ENCODE measurements at regions not wholly inside any gene's neighbourhood (a gene's known extent, or its start where the extent isn't known, plus 50 kb on each side); places are given as distances from the start of the nearest gene placed in this dataset.

DNA sequence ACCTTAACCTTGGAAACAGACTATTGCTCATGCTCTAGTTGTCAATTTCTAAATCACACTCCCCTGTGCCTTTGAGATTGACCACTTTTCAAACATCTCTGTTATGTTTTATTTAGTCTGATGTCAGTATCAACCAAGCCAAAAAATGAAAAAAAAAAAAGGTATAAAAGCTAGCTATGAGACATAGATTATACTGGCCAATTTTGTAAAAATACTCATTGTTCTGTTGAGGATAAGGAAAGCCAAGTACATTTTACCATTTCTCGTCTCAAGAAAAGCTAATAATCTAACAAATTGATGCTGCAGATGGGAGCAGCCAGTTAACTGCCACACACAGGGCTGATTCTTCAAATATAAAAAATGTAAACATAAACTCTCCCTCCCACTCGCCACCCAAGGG, 572.6 kb upstream of the KLF12 start:
- no peak for DNase-seq

DNA sequence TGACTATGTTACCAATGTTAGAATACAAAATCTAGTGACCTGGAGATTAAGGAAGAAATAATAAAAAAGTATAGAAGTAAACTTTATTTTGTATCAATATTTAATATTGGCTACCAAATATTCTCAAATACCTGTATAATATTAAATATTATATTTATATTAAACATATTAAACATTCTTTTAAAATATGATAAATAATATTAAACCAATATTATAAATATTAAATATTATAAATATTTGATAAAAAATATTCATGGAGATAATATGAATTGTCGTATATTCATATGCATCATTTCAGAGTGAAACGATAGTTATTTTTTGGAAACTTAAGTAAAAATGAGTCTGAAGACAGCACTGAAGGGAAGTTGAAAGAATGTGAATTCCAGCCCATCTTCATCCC, 571.2 kb upstream of the KLF12 start:
- DNase-seq = no peak

- no peak for DNase-seq
These were observed 569.7 kb upstream of the KLF12 start for GRCh38 chr13:74703855-74704387.

GRCh38 chr13:74696148-74696922, 562.1 kb upstream of the KLF12 start:
- DNase-seq = no peak

- DNase-seq = no peak
These were observed 561.0 kb upstream of the KLF12 start for GRCh38 chr13:74695021-74695800.

DNA sequence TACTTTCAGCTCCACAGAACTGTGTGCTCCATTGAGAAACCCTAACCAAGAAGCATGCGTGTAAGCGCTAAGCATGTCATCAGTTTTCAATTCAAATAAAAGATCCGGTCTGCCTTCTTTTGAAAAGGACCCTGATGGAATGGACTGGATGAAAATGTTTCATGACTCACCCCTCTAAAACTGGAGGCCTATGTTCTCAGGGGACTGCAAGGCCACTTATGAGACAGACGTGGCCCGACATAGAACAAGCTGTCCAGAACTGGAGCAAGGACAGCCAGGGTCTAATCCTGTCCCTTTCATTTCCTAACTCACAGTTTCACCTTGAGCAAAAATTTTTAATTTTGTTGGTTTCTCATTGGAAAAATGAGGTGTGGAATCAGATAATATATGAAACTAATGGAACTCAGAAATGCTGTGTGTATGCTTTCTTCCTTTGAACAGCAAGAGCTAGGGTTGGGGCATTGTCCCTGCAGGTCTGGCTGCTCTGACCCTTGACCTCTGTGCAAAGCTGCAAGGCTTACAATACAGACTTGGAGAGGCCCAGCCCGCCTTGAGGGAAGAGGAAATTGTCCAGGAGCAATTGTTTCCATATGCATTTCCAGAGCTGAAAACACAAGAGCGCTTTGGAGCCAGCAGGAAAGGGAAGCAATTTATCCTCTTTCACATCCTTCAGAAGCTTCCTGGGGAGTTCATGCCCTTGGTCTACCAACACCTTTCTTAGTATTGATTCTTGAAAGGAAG, 553.4 kb upstream of the KLF12 start:
- DNase-seq = no peak

DNA sequence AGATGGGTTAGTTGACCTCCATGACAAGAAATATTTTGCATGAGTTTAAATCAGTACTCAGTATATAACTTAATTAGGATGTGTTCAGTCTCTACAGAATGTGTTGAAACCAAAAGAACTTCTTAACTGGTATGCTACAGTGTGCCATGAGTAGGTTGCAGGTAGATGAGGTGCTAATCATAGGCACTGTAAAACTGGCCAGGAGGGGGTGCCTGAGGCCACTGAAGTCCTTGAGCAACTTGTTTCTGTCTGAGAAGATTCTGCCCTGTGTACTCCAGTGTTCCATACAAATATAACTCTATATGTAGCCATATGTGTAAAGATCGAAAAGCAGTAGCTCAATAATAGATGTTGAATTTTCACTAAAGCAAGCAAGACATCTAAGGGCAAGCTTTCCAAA, 549.2 kb upstream of the KLF12 start:
- no peak for DNase-seq

DNA sequence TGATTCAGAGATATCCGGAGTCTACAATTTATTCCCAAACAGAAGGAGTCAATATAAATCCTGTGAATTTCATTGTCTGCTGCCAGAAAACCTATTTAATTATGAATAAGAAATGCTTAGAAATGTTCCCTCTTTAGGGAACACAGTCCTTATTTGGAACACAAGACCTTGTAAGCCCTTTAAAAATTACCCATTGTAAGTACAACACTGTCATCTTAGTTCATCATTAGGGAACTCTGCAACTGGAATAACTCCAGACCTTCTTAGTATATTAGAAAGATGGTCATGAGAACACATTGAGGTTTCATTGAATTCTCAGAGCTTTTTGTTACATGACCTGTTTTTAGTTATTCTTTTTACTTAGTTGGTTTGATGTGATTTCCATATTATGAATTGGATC, 548.5 kb upstream of the KLF12 start:
- DNase-seq = no peak

- DNase-seq = no peak
These were observed 547.7 kb upstream of the KLF12 start for GRCh38 chr13:74681891-74682290.

DNA sequence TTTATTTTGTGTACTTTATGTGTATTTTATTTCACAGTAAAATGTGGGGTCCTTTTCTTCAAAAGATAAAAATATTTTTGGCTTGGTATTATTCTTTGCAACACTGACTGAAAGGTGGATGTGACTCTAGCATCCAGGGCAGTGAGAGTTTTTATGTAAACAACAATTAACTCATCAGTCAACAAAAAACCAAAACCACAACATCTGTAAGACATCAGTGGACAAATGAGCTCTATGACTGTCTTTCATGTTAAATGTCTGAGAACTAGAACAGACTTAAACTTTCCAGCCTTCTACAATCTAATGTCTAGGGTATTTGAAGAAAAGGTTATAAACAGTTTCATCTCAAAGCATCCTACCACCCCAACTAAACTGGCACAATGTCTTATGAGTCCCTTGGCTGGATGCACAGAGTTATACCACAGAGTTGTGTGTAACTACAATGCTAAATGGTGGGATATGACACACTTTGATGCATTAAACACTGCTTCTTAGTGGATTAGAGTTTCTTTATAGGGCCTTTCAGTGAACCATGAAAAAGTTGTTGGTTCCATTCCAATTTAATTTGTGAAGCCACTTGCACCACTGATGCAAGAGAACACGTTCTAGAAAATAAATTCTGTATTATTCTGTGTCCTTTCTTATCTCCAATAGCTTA, 544.2 kb upstream of the KLF12 start:
- no peak for DNase-seq

DNA sequence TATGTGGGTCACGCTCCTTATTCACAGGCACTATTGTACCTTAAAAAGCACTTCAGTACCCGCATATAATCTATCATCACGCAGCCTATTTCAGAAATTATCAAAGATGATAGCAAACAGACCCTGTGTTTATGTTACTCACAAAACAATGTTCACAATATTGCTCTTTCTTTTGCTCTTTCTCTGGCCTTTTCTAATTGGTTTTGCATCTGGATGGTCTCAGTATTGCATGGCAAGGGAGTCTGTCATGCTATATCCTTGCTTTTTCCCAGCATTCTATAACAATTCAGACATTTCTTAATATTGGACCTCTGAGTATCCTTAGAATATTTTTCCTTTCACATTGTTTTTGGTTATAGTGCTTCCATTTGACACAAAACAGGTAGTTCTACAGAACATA, 541.8 kb upstream of the KLF12 start:
- no peak for DNase-seq

DNA sequence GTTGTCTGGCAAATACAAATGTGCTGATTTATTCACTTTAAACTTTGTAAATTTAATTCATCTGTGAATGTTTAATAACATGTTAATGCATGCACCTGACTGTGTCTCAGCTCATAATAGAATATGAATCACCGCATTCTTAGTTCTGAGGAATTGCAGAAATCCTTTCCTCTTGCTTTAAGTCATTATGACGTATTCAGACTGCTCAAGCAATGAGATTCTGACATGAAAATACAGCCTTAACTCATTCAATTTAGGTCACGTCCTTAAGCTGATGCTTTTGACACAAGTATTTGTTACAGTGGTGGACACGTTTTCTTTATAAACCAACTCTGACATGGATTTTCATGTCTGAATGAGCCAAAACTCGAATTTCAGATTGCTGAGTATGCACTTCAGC, 541.0 kb upstream of the KLF12 start:
- no peak for DNase-seq

- no peak for DNase-seq
These were observed 540.5 kb upstream of the KLF12 start for GRCh38 chr13:74674720-74675119.

- DNase-seq = no peak
These were observed 534.9 kb upstream of the KLF12 start for GRCh38 chr13:74669149-74669548.

DNA sequence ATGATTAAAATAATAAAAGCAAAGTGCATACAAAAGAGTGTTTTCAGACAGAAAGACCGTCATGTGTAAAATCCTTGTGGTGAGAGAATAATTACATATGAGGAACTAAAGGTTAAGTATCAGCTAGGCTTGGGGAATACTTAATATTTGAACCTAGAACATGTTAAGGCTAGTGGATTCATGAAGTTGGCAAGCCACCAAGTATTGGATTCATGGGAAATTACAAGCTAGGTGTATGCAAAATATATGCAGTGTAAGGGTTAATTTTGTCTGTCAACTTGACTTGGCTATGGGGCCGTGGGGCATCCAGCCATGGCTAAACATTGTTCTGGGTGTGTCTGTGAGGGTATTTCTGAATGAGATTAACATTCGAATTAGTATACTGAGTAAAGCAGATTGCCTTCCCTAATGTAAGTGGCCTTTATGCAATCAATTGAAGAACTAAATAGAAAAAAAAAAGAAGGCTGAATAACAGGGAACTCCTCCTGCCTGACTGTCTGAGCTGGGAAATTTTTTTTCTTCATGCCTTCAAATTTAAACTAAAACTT, 533.5 kb upstream of the KLF12 start:
- DNase-seq = no peak

- DNase-seq = no peak
These were observed 528.7 kb upstream of the KLF12 start for GRCh38 chr13:74662905-74663304.

GRCh38 chr13:74661851-74662250, 527.6 kb upstream of the KLF12 start:
- no peak for DNase-seq

DNA sequence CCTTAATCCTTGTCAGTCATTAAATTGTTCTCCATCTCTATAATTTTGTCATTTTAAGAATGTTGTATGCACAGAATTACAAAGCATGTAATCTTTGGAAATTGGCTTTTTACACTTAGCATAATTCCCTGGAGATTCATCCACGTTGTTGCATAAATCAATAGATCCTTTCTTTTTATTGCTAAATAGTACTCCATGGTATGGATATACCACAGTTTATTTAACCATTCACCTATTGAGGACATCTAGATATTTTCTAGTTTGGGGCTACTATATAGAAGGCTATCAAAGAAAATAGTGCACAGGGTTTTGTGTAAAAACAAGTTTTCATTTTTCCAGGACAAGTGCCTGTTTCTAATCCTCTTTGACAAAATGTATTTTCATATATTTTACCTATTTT, 523.6 kb upstream of the KLF12 start:
- DNase-seq = no peak

- no peak for DNase-seq
These were observed 516.9 kb upstream of the KLF12 start for GRCh38 chr13:74651121-74651520.

DNA sequence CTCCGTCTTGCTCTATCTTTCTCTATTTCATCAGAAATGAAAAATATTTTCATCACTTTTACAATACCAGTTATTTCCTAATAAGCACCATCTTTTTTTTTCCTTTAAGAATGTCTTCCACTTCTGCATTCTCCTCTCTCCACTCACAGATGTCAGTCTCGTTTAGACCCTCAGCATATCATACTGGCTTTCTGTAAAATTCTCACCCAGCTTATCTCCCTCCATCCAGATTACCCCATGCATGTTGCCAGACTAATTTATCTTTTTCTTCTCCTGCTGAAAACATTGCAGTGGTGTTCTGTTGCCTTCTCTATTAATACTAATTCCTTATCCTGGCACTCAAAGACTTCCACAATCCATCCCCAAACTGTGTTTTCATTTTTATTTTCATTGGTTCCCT, 513.8 kb upstream of the KLF12 start:
- no peak for DNase-seq

GRCh38 chr13:74647211-74647610, 513.0 kb upstream of the KLF12 start:
- DNase-seq = no peak

DNA sequence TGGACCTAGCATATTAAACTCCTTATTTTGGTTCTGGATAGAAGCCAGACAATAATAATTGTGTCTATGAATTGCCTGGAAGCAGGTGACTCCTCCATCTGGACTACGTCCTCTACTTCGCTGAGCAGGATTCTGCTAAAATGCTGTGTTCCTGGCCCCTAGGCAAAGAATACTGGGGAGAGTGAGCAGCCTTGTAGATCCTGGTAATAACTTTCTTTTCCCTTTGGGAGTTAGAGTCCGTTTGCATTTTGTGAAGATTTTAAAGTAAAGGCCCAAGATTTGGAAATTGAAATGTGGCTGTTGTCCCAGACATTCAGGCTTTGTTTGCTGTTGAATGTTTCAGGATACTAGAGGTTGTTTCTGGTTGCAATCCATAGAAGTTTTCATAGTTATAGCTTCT, 511.9 kb upstream of the KLF12 start:
- DNase-seq = no peak

DNA sequence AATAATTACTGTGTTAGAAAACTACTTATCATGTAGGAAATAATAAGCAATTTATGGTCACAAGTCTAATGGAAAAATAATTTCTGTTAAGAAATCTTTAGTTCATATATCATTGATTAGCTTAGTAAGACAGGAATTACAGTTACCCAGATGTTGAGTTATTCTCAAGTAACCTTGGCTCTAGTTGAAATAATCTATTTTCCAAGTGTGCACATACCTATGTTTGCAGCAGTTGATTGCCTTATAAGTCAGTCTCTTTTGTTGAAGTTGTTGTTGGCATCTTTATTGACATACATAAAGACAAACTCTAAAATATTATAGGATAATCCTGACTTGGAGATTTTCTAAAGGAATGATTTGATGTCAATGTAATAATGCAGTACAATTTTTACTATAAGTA, 511.4 kb upstream of the KLF12 start:
- DNase-seq = no peak
